DOHH2 (cell line): ENCODE measurements at regions not wholly inside any gene's neighbourhood (a gene's known extent, or its start where the extent isn't known, plus 50 kb on each side); places are given as distances from the start of the nearest gene placed in this dataset.

Source experiments
- H3F3A ChIP-seq: fragments of 200-600 bp; sonication (generic), shearing (Covaris generic); 2 replicates; pipeline ENCODE4 v1.6.0; 2016; ENCODE audit warnings: antibody characterized with exemption, mild to moderate bottlenecking; ENCODE audit not compliant: control insufficient read depth, insufficient read depth
- H3K27ac ChIP-seq: fragments of 200-600 bp; sonication (generic); 2 replicates; pipeline ENCODE4 v1.5.1; 2014; ENCODE audit warnings: low read depth, mild to moderate bottlenecking, low read length, moderate library complexity
- H3K27me3 ChIP-seq: fragments of 200-600 bp; sonication (generic); 2 replicates; pipeline ENCODE4 v1.6.1; 2014; ENCODE audit warnings: mild to moderate bottlenecking, low read length, mixed read lengths; ENCODE audit not compliant: control insufficient read depth
- H3K36me3 ChIP-seq: fragments of 200-600 bp; sonication (generic); 2 replicates; pipeline ENCODE4 v1.6.1; 2014; ENCODE audit warnings: mild to moderate bottlenecking, low read length, moderate library complexity, mixed read lengths; ENCODE audit not compliant: control insufficient read depth
- H3K4me1 ChIP-seq: fragments of 200-600 bp; sonication (generic); 2 replicates; pipeline ENCODE4 v1.6.1; 2014; ENCODE audit warnings: mild to moderate bottlenecking, low read length, mixed read lengths; ENCODE audit not compliant: control insufficient read depth
- H3K4me2 ChIP-seq: fragments of 200-600 bp; sonication (generic); 2 replicates; pipeline ENCODE4 v1.6.0; 2014; ENCODE audit warnings: mild to moderate bottlenecking, low read length, moderate library complexity
- H3K4me3 ChIP-seq: fragments of 200-600 bp; sonication (generic); 2 replicates; pipeline ENCODE4 v1.5.1; 2014; ENCODE audit warnings: mild to moderate bottlenecking, low read length, mixed read lengths
- H3K79me2 ChIP-seq: fragments of 200-600 bp; sonication (generic); 2 replicates; pipeline ENCODE4 v1.6.1; 2014; ENCODE audit warnings: mild to moderate bottlenecking, low read length, mixed read lengths; ENCODE audit not compliant: control insufficient read depth
- H3K9me2 ChIP-seq: fragments of 200-600 bp; sonication (generic); replicated peaks from 2 replicates; pipeline ENCODE4 v1.6.1; 2014; ENCODE audit warnings: mild to moderate bottlenecking, low read length, mixed read lengths; ENCODE audit not compliant: control insufficient read depth
- H3K9me3 ChIP-seq: fragments of 200-600 bp; sonication (generic); 2 replicates; pipeline ENCODE4 v1.6.1; 2014; ENCODE audit warnings: antibody characterized with exemption, low read length, mixed read lengths; ENCODE audit not compliant: control insufficient read depth, insufficient read depth
- H4K20me1 ChIP-seq: fragments of 200-600 bp; sonication (generic); 2 replicates; pipeline ENCODE4 v1.6.0; 2014; ENCODE audit warnings: low read depth, mild to moderate bottlenecking, antibody characterized with exemption, low read length, moderate library complexity; ENCODE audit not compliant: control insufficient read depth, insufficient read depth
- EZH2phosphoT487 ChIP-seq: fragments of 200-600 bp; sonication (generic); IDR thresholded peaks from 2 replicates; pipeline ENCODE4 v1.6.1; 2017; ENCODE audit warnings: borderline replicate concordance, mild to moderate bottlenecking, antibody characterized with exemption, low read length, moderate library complexity, mixed read lengths
- TF ChIP-seq, protein P1 (sequence below): fragments of 200-600 bp; sonication (generic); IDR thresholded peaks from one replicate; pipeline ENCODE4 v1.5.1; 2014; ENCODE audit warnings: antibody characterized with exemption, mild to moderate bottlenecking, low read depth, low read length; ENCODE audit not compliant: poor library complexity, severe bottlenecking

- no peaks in the 10 kb centered on the region for H3K79me2 ChIP-seq
- H4K20me1 ChIP-seq, result no peaks in the 10 kb centered on the region
- no peaks in the 10 kb centered on the region for H3K9me2 ChIP-seq
- H3K4me3 ChIP-seq, result no peak overlapping the region
- no peaks in the 10 kb centered on the region for H3K4me1 ChIP-seq
- H3F3A ChIP-seq, result no peaks in the 10 kb centered on the region
- H3K27ac ChIP-seq, result no peak overlapping the region
- TF ChIP-seq EZH2phosphoT487, result no peak
- TF ChIP-seq, protein P1, sequence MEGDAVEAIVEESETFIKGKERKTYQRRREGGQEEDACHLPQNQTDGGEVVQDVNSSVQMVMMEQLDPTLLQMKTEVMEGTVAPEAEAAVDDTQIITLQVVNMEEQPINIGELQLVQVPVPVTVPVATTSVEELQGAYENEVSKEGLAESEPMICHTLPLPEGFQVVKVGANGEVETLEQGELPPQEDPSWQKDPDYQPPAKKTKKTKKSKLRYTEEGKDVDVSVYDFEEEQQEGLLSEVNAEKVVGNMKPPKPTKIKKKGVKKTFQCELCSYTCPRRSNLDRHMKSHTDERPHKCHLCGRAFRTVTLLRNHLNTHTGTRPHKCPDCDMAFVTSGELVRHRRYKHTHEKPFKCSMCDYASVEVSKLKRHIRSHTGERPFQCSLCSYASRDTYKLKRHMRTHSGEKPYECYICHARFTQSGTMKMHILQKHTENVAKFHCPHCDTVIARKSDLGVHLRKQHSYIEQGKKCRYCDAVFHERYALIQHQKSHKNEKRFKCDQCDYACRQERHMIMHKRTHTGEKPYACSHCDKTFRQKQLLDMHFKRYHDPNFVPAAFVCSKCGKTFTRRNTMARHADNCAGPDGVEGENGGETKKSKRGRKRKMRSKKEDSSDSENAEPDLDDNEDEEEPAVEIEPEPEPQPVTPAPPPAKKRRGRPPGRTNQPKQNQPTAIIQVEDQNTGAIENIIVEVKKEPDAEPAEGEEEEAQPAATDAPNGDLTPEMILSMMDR, result no peak
- no peak overlapping the region for H3K4me2 ChIP-seq
- H3K27me3 ChIP-seq, result no peaks in the 10 kb centered on the region
- H3K36me3 ChIP-seq, result no peaks in the 10 kb centered on the region
- H3K9me3 ChIP-seq, result peaks cover 9% of the 10 kb centered on the region
These were observed 78.8 kb upstream of the ALKAL2 start for GRCh38 chr2:366706-367105.

DNA sequence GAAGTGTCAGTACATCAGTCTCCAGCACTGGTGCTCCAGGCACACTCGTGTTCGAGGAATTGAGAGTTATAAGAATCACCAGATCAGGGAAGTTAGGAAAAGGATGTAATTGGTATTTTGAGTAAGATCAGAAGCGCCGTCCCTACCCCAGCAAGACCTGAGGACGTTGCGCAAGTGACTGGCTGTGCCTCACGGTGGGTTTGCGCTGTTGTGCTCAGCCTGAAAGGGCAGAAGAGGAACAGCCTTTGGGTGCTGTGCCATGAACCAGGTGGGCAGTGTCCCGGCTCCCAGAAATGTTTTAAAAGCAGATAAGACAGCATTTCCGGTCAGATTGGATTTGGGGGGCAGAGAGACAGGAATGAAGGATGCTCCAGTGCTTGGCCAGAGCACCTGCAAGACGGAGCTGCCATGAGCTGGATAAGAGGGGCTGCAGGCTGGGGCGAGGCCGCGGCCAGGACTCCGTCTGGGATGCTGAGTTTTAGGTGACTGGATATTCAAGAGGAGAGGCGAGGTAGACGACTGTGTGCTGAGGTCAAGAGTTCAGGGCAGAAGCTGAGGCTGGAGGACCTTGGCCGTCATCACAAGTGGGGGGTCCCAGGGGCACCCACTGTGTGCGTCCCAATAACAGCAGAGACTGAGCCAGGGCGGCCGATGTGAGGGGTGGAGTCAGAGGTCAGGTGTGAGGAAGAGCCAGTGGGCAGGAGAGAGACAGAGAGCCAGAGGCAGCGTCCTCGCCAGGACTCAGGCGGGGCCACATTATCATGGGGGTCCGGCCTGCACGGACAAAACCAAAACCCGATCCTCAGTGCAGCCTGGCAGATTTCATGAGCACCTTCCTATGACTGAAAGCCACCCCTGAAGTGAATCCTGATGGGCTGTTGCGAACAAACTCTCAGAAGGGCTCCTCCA, 77.7 kb upstream of the ALKAL2 start:
- Histone ChIP-seq H3K4me2 (no peak overlapping the region), H3K27me3 (no peaks in the 10 kb centered on the region), H3F3A (no peaks in the 10 kb centered on the region), H3K9me3 (peaks cover 13% of the 10 kb centered on the region), H3K4me3 (no peak overlapping the region), H3K9me2 (no peaks in the 10 kb centered on the region), H3K27ac (no peak overlapping the region), H3K79me2 (no peaks in the 10 kb centered on the region), H4K20me1 (no peaks in the 10 kb centered on the region), H3K36me3 (no peaks in the 10 kb centered on the region), H3K4me1 (no peaks in the 10 kb centered on the region)
- TF ChIP-seq, protein P1, result no peak
- no peak for TF ChIP-seq EZH2phosphoT487

GRCh38 chr2:363824-364470, 76.1 kb upstream of the ALKAL2 start:
- Histone ChIP-seq H4K20me1 (no peaks in the 10 kb centered on the region), H3K36me3 (no peaks in the 10 kb centered on the region), H3K4me3 (no peak overlapping the region), H3K27me3 (no peaks in the 10 kb centered on the region), H3K79me2 (no peaks in the 10 kb centered on the region), H3F3A (no peaks in the 10 kb centered on the region), H3K4me1 (no peaks in the 10 kb centered on the region), H3K4me2 (no peak overlapping the region), H3K9me2 (no peaks in the 10 kb centered on the region), H3K27ac (no peak overlapping the region), H3K9me3 (peaks cover 13% of the 10 kb centered on the region)
- no peak for TF ChIP-seq EZH2phosphoT487
- TF ChIP-seq, protein P1, result no peak
